Ascending aorta (tissue), 2 donors: ENCODE measurements at regions not wholly inside any gene's neighbourhood (a gene's known extent, or its start where the extent isn't known, plus 50 kb on each side); places are given as distances from the start of the nearest gene placed in this dataset.
A peak's percentile ranks its signal among the peaks of the same experiment; 100 is the strongest.

ENCODE experiments used
- DNase-seq, 2 donors: peaks; one replicate each; pipeline ENCODE4 v3.0.0-alpha.2; 2019; ENCODE audit warnings: low spot score in 2 of 2
- H3K27ac ChIP-seq, 2 donors: fragments of 200-600 bp; sonication (generic); one replicate each; pipeline ENCODE4 v1.5.1; 2016 to 2017; ENCODE audit warnings: mild to moderate bottlenecking in 1 of 2
- H3K27me3 ChIP-seq: fragments of 200-600 bp; sonication (generic); one replicate; pipeline ENCODE4 v1.5.1; 2017
- H3K36me3 ChIP-seq, 2 donors: fragments of 200-600 bp; sonication (generic); one replicate each; pipeline ENCODE4 v1.5.1; 2016
- H3K4me1 ChIP-seq, 2 donors: fragments of 200-600 bp; sonication (generic); one replicate each; pipeline ENCODE4 v1.5.1; 2016 to 2017; ENCODE audit warnings: mild to moderate bottlenecking in 1 of 2
- H3K4me3 ChIP-seq, 2 donors: fragments of 200-600 bp; sonication (generic); one replicate each; pipeline ENCODE4 v1.5.1; 2016 to 2017; ENCODE audit warnings: mild to moderate bottlenecking in 1 of 2
- H3K9me3 ChIP-seq, 2 donors: fragments of 200-600 bp; sonication (generic); one replicate each; pipeline ENCODE4 v1.5.1; 2016
- intact Hi-C: fragments of 100-400 bp; cut with DNase I; formaldehyde crosslinking; loops from one replicate; pipeline ENCODE4 v1.15.1; 2023
- TF ChIP-seq, protein P1 (sequence below), 3 experiments: fragments of 200-600 bp in 2 of 3; fragments of 450-650 bp in 1 of 3; sonication (generic) in 2 of 3; IDR thresholded peaks; one replicate each; pipeline ENCODE4 v1.5.1; 2016 to 2019; ENCODE audit warnings: antibody characterized with exemption in 3 of 3, mild to moderate bottlenecking in 1 of 3, moderate library complexity in 1 of 3

DNA sequence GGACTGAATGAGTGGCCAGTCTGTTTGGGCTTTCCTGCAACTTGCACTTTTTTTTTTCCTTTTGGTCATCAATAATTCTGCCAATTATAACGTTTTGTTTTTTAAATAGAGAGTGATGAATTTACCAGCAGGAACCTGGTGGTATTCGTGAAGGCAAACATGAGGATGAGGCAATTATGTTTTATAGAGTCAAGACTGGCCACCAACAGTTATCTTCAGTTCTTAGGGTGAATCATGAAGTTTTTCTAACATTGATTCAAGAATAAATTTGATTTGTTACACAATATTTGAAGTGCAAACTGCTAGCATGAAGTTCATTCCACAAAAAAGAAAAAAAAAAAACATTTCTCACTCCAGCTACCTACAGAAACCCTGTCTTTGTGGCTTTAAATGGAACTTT is 244.5 kb downstream of the SPRY2 start:
- intact Hi-C loops = no loop called here
- Histone ChIP-seq H3K27me3 (no peaks in the 10 kb centered on the region), H3K36me3 (no peaks in the 10 kb centered on the region), H3K27ac (no peak overlapping the region), H3K4me3 (no peak overlapping the region), H3K4me1 (no peaks in the 10 kb centered on the region), H3K9me3 (no peaks in the 10 kb centered on the region)
- TF ChIP-seq, protein P1, sequence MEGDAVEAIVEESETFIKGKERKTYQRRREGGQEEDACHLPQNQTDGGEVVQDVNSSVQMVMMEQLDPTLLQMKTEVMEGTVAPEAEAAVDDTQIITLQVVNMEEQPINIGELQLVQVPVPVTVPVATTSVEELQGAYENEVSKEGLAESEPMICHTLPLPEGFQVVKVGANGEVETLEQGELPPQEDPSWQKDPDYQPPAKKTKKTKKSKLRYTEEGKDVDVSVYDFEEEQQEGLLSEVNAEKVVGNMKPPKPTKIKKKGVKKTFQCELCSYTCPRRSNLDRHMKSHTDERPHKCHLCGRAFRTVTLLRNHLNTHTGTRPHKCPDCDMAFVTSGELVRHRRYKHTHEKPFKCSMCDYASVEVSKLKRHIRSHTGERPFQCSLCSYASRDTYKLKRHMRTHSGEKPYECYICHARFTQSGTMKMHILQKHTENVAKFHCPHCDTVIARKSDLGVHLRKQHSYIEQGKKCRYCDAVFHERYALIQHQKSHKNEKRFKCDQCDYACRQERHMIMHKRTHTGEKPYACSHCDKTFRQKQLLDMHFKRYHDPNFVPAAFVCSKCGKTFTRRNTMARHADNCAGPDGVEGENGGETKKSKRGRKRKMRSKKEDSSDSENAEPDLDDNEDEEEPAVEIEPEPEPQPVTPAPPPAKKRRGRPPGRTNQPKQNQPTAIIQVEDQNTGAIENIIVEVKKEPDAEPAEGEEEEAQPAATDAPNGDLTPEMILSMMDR (IDR thresholded peaks at IDR 0.05) = no peak
- DNase-seq = no peak

DNA sequence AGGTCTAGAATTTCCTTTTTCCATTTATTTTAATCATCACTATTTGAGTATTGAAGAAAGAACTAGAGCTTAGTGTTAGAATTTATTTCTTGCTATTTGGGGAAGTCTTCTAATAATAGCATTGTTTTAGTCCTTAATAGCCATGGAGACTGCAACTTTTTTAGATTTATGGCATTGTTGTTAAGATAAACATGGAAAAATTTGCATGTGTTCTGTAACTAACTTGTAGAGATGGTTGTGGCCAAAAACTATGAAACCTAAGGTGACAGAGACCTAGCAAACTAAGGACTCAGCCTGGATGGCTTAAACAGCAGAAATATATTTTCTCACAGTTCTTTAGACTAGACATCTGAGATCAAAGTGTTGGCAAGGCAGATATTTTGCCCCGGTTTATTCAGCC is 246.4 kb downstream of the SPRY2 start:
- Histone ChIP-seq H3K27me3 (no peaks in the 10 kb centered on the region), H3K4me3 (no peak overlapping the region), H3K9me3 (no peaks in the 10 kb centered on the region), H3K4me1 (no peaks in the 10 kb centered on the region), H3K36me3 (no peaks in the 10 kb centered on the region), H3K27ac (no peak overlapping the region)
- intact Hi-C loops = no loop called here
- no peak for DNase-seq
- TF ChIP-seq, protein P1 (IDR thresholded peaks at IDR 0.05) = no peak

GRCh38 chr13:80093888-80094287 is 247.0 kb downstream of the SPRY2 start:
- H3K9me3 ChIP-seq = no peaks in the 10 kb centered on the region
- TF ChIP-seq, protein P1 (IDR thresholded peaks at IDR 0.05) = no peak
- H3K27ac ChIP-seq = no peak overlapping the region
- H3K36me3 ChIP-seq = no peaks in the 10 kb centered on the region
- no peak for DNase-seq
- H3K27me3 ChIP-seq = no peaks in the 10 kb centered on the region
- intact Hi-C loops = no loop called here
- H3K4me1 ChIP-seq = no peaks in the 10 kb centered on the region
- H3K4me3 ChIP-seq = no peak overlapping the region

GRCh38 chr13:80086304-80086721 is 254.6 kb downstream of the SPRY2 start:
- no peak for DNase-seq
- no peaks in the 10 kb centered on the region for H3K27me3 ChIP-seq
- no peaks in the 10 kb centered on the region for H3K36me3 ChIP-seq
- TF ChIP-seq, protein P1 (IDR thresholded peaks at IDR 0.05) = no peak
- H3K27ac ChIP-seq = no peak overlapping the region
- intact Hi-C loops = no loop called here
- peaks cover 0 to 4% of the 10 kb centered on the region in 2 donors for H3K4me1 ChIP-seq
- no peak overlapping the region for H3K4me3 ChIP-seq
- H3K9me3 ChIP-seq = no peaks in the 10 kb centered on the region

DNA sequence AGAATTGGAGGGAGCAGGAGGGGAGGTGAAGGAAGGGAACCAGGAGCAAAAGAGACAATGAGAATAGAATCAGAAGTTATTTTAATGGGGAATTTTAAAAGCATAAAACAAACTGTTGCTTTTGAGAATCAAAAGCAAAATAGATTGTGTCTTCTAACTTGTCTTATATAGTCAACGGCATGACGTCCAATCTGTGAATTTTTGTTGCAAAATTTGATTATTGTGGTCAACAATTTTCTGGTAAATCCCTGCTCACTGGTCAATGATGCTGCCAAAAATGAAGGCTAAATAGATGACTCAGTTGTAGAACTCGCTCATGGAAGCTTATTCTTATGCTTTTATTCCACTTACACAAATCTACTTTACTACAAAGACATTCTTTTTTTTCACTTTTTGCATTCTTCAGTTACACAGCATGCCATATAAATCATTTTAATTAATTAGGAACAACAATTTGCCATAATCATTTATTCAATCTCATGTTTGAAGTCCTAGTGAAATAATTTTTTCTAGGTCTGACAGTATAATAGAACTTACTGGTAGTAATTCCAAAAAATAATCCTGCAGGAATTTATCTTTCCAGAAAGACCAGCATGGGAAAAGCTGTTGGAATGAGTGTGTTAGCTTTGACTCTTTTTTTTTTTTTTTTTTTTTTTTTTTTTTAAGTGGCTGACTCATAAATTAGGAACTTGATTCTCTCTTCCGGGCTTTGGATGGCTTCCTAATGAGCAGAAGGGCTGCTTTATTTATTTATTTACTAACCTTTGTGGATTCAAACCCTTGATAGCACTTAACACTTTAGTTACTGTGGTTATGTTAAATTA is 256.9 kb downstream of the SPRY2 start:
- intact Hi-C loops = loop anchor here (1.0 to 5.0 kb wide), 2 partner anchors 37 to 48 kb away; no protein-coding TSS in a partner anchor
- H3K27ac ChIP-seq = peak overlapping the region; percentile 39 to 51
- peak overlapping the region in 1 of 2 donors; percentile 15 for H3K4me3 ChIP-seq
- H3K9me3 ChIP-seq = no peaks in the 10 kb centered on the region
- no peak for DNase-seq
- TF ChIP-seq, protein P1 (IDR thresholded peaks at IDR 0.05) = no peak
- no peaks in the 10 kb centered on the region for H3K27me3 ChIP-seq
- H3K4me1 ChIP-seq = peaks cover 0 to 4% of the 10 kb centered on the region in 2 donors
- no peaks in the 10 kb centered on the region for H3K36me3 ChIP-seq
